ENCODE measurements at regions not wholly inside any gene's neighbourhood (a gene's known extent, or its start where the extent isn't known, plus 50 kb on each side); places are given as distances from the start of the nearest gene placed in this dataset.

- no peak for DNase-seq
- WGBS (ENCODE audit: insufficient coverage) = no CpG with 5 or more reads among the region's 1 CpG
- no peaks in the 10 kb centered on the region for H3K27me3 ChIP-seq (ENCODE audit: control insufficient read depth, insufficient read depth, low read length)
- H3K9me3 ChIP-seq (replicated peaks; ENCODE audit: control insufficient read depth, low read depth, low read length) = no peaks in the 10 kb centered on the region
- no peaks in the 10 kb centered on the region for H3K4me1 ChIP-seq (ENCODE audit: control insufficient read depth, insufficient read depth, low read length)
- no peak overlapping the region for H3K4me3 ChIP-seq (ENCODE audit: low read length)
- H3K36me3 ChIP-seq (ENCODE audit: control insufficient read depth, insufficient read depth, low read length) = no peaks in the 10 kb centered on the region
- H3K27ac ChIP-seq (ENCODE audit: low read length) = no peak overlapping the region
These were observed 365.0 kb downstream of the GPM6A start for GRCh38 chr4:175447016-175447415.

GRCh38 chr4:175450446-175450845 lies 361.6 kb downstream of the GPM6A start:
- Histone ChIP-seq H3K36me3 (ENCODE audit: control insufficient read depth, insufficient read depth, low read length) (no peaks in the 10 kb centered on the region), H3K4me1 (ENCODE audit: control insufficient read depth, insufficient read depth, low read length) (no peaks in the 10 kb centered on the region), H3K27me3 (ENCODE audit: control insufficient read depth, insufficient read depth, low read length) (no peaks in the 10 kb centered on the region), H3K9me3 (replicated peaks; ENCODE audit: control insufficient read depth, low read depth, low read length) (peaks cover 2% of the 10 kb centered on the region), H3K4me3 (ENCODE audit: low read length) (no peak overlapping the region), H3K27ac (ENCODE audit: low read length) (no peak overlapping the region)
- no peak for DNase-seq

GRCh38 chr4:175451238-175451965 lies 360.7 kb downstream of the GPM6A start:
- no peak overlapping the region for H3K4me3 ChIP-seq (ENCODE audit: low read length)
- no peak overlapping the region for H3K27ac ChIP-seq (ENCODE audit: low read length)
- H3K27me3 ChIP-seq (ENCODE audit: control insufficient read depth, insufficient read depth, low read length) = no peaks in the 10 kb centered on the region
- no peaks in the 10 kb centered on the region for H3K36me3 ChIP-seq (ENCODE audit: control insufficient read depth, insufficient read depth, low read length)
- 46% methylated on average over 1 of the region's 8 CpGs for WGBS (ENCODE audit: insufficient coverage)
- H3K4me1 ChIP-seq (ENCODE audit: control insufficient read depth, insufficient read depth, low read length) = no peaks in the 10 kb centered on the region
- DNase-seq = no peak
- peaks cover 2% of the 10 kb centered on the region for H3K9me3 ChIP-seq (replicated peaks; ENCODE audit: control insufficient read depth, low read depth, low read length)

GRCh38 chr4:175453456-175453855 lies 358.6 kb downstream of the GPM6A start:
- no peak overlapping the region for H3K27ac ChIP-seq (ENCODE audit: low read length)
- 79% methylated on average over 2 of the region's 2 CpGs for WGBS (ENCODE audit: insufficient coverage)
- no peaks in the 10 kb centered on the region for H3K4me1 ChIP-seq (ENCODE audit: control insufficient read depth, insufficient read depth, low read length)
- no peaks in the 10 kb centered on the region for H3K27me3 ChIP-seq (ENCODE audit: control insufficient read depth, insufficient read depth, low read length)
- no peak for DNase-seq
- H3K4me3 ChIP-seq (ENCODE audit: low read length) = no peak overlapping the region
- no peaks in the 10 kb centered on the region for H3K36me3 ChIP-seq (ENCODE audit: control insufficient read depth, insufficient read depth, low read length)
- peaks cover 2% of the 10 kb centered on the region for H3K9me3 ChIP-seq (replicated peaks; ENCODE audit: control insufficient read depth, low read depth, low read length)

GRCh38 chr4:175456131-175456530 lies 355.9 kb downstream of the GPM6A start:
- H3K27ac ChIP-seq (ENCODE audit: low read length) = no peak overlapping the region
- DNase-seq = no peak
- H3K27me3 ChIP-seq (ENCODE audit: control insufficient read depth, insufficient read depth, low read length) = no peaks in the 10 kb centered on the region
- peaks cover 2% of the 10 kb centered on the region for H3K9me3 ChIP-seq (replicated peaks; ENCODE audit: control insufficient read depth, low read depth, low read length)
- H3K36me3 ChIP-seq (ENCODE audit: control insufficient read depth, insufficient read depth, low read length) = no peaks in the 10 kb centered on the region
- H3K4me3 ChIP-seq (ENCODE audit: low read length) = no peak overlapping the region
- H3K4me1 ChIP-seq (ENCODE audit: control insufficient read depth, insufficient read depth, low read length) = no peaks in the 10 kb centered on the region

- H3K27ac ChIP-seq (ENCODE audit: low read length) = no peak overlapping the region
- no peaks in the 10 kb centered on the region for H3K36me3 ChIP-seq (ENCODE audit: control insufficient read depth, insufficient read depth, low read length)
- H3K27me3 ChIP-seq (ENCODE audit: control insufficient read depth, insufficient read depth, low read length) = no peaks in the 10 kb centered on the region
- DNase-seq = no peak
- H3K9me3 ChIP-seq (replicated peaks; ENCODE audit: control insufficient read depth, low read depth, low read length) = peaks cover 2% of the 10 kb centered on the region
- H3K4me1 ChIP-seq (ENCODE audit: control insufficient read depth, insufficient read depth, low read length) = no peaks in the 10 kb centered on the region
- no peak overlapping the region for H3K4me3 ChIP-seq (ENCODE audit: low read length)
- whole genome bisulfite sequencing (ENCODE audit: insufficient coverage) = no CpG with 5 or more reads among the region's 2 CpGs
These were observed 354.1 kb downstream of the GPM6A start for GRCh38 chr4:175457956-175458355.

GRCh38 chr4:175459571-175459970 lies 352.5 kb downstream of the GPM6A start:
- H3K27ac ChIP-seq (ENCODE audit: low read length) = no peak overlapping the region
- H3K9me3 ChIP-seq (replicated peaks; ENCODE audit: control insufficient read depth, low read depth, low read length) = peaks cover 2% of the 10 kb centered on the region
- H3K4me3 ChIP-seq (ENCODE audit: low read length) = no peak overlapping the region
- H3K4me1 ChIP-seq (ENCODE audit: control insufficient read depth, insufficient read depth, low read length) = no peaks in the 10 kb centered on the region
- H3K36me3 ChIP-seq (ENCODE audit: control insufficient read depth, insufficient read depth, low read length) = no peaks in the 10 kb centered on the region
- H3K27me3 ChIP-seq (ENCODE audit: control insufficient read depth, insufficient read depth, low read length) = no peaks in the 10 kb centered on the region
- peak; percentile 11 for DNase-seq

- Histone ChIP-seq H3K4me1 (ENCODE audit: control insufficient read depth, insufficient read depth, low read length) (no peaks in the 10 kb centered on the region), H3K27ac (ENCODE audit: low read length) (no peak overlapping the region), H3K36me3 (ENCODE audit: control insufficient read depth, insufficient read depth, low read length) (no peaks in the 10 kb centered on the region), H3K9me3 (replicated peaks; ENCODE audit: control insufficient read depth, low read depth, low read length) (no peaks in the 10 kb centered on the region), H3K4me3 (ENCODE audit: low read length) (no peak overlapping the region), H3K27me3 (ENCODE audit: control insufficient read depth, insufficient read depth, low read length) (no peaks in the 10 kb centered on the region)
- WGBS (ENCODE audit: insufficient coverage) = 60% methylated on average over 3 of the region's 4 CpGs
- DNase-seq = peak; percentile 22
These were observed 351.6 kb downstream of the GPM6A start for GRCh38 chr4:175460414-175460813.

GRCh38 chr4:175469514-175469913 lies 342.6 kb downstream of the GPM6A start:
- no peak overlapping the region for H3K27ac ChIP-seq (ENCODE audit: low read length)
- no peaks in the 10 kb centered on the region for H3K4me1 ChIP-seq (ENCODE audit: control insufficient read depth, insufficient read depth, low read length)
- 13% methylated on average over 2 of the region's 2 CpGs for WGBS (ENCODE audit: insufficient coverage)
- H3K4me3 ChIP-seq (ENCODE audit: low read length) = no peak overlapping the region
- no peaks in the 10 kb centered on the region for H3K36me3 ChIP-seq (ENCODE audit: control insufficient read depth, insufficient read depth, low read length)
- peak; percentile 1 for DNase-seq
- peaks cover 2% of the 10 kb centered on the region for H3K9me3 ChIP-seq (replicated peaks; ENCODE audit: control insufficient read depth, low read depth, low read length)
- no peaks in the 10 kb centered on the region for H3K27me3 ChIP-seq (ENCODE audit: control insufficient read depth, insufficient read depth, low read length)

GRCh38 chr4:175470131-175470530 lies 341.9 kb downstream of the GPM6A start:
- H3K27ac ChIP-seq (ENCODE audit: low read length) = no peak overlapping the region
- H3K9me3 ChIP-seq (replicated peaks; ENCODE audit: control insufficient read depth, low read depth, low read length) = peaks cover 2% of the 10 kb centered on the region
- no peaks in the 10 kb centered on the region for H3K27me3 ChIP-seq (ENCODE audit: control insufficient read depth, insufficient read depth, low read length)
- no peak overlapping the region for H3K4me3 ChIP-seq (ENCODE audit: low read length)
- no peak for DNase-seq
- WGBS (ENCODE audit: insufficient coverage) = no CpG with 5 or more reads among the region's 1 CpG
- H3K36me3 ChIP-seq (ENCODE audit: control insufficient read depth, insufficient read depth, low read length) = no peaks in the 10 kb centered on the region
- H3K4me1 ChIP-seq (ENCODE audit: control insufficient read depth, insufficient read depth, low read length) = no peaks in the 10 kb centered on the region

GRCh38 chr4:175480404-175480803 lies 331.7 kb downstream of the GPM6A start:
- H3K27me3 ChIP-seq (ENCODE audit: control insufficient read depth, insufficient read depth, low read length) = no peaks in the 10 kb centered on the region
- H3K27ac ChIP-seq (ENCODE audit: low read length) = no peak overlapping the region
- H3K9me3 ChIP-seq (replicated peaks; ENCODE audit: control insufficient read depth, low read depth, low read length) = no peaks in the 10 kb centered on the region
- no peaks in the 10 kb centered on the region for H3K4me1 ChIP-seq (ENCODE audit: control insufficient read depth, insufficient read depth, low read length)
- DNase-seq = no peak
- H3K36me3 ChIP-seq (ENCODE audit: control insufficient read depth, insufficient read depth, low read length) = no peaks in the 10 kb centered on the region
- H3K4me3 ChIP-seq (ENCODE audit: low read length) = no peak overlapping the region
- WGBS (ENCODE audit: insufficient coverage) = no CpG with 5 or more reads among the region's 2 CpGs

Data from muscle of leg (tissue), 3 donors.